ENCODE measurements at regions not wholly inside any gene's neighbourhood (a gene's known extent, or its start where the extent isn't known, plus 50 kb on each side); places are given as distances from the start of the nearest gene placed in this dataset.

- TF ChIP-seq CTCF (conservative IDR thresholded peaks at IDR 0.05 in 1 of 2, IDR thresholded peaks at IDR 0.05 in 1 of 2; ENCODE audit: low read depth in 1 of 2, low read length in 2 of 2): no peak
- TF ChIP-seq EZH2 (IDR thresholded peaks at IDR 0.05; ENCODE audit: low read length, missing control alignments): no peak
Observed at GRCh38 chr3:25863011-25863415, 73.1 kb downstream of the OXSM start.
